HG02610 (cell line): ENCODE measurements at regions not wholly inside any gene's neighbourhood (a gene's known extent, or its start where the extent isn't known, plus 50 kb on each side); places are given as distances from the start of the nearest gene placed in this dataset.
"Not testable (repeated sequence)": the region's sequence is repeated elsewhere in the genome, so short reads cannot be mapped to it uniquely, and the experiment has no call there.

Source experiments
- ATAC-seq: cut with Tn5 transposase; IDR thresholded peaks from one replicate; pipeline ENCODE4 v1.9.1; 2021; ENCODE audit warnings: mild to moderate bottlenecking, moderate library complexity; ENCODE audit not compliant: unreplicated experiment

GRCh38 chr4:103892586-103892985 is 172.8 kb upstream of the TACR3 start:
- ATAC-seq = no peak

GRCh38 chr4:103887191-103887590 is 167.4 kb upstream of the TACR3 start:
- no peak for ATAC-seq

GRCh38 chr4:103885152-103885551 is 165.4 kb upstream of the TACR3 start:
- ATAC-seq = no peak

GRCh38 chr4:103867311-103867710 is 147.5 kb upstream of the TACR3 start:
- no peak for ATAC-seq

GRCh38 chr4:103853627-103854026 is 133.8 kb upstream of the TACR3 start:
- no peak for ATAC-seq

- ATAC-seq = no peak
Observed at GRCh38 chr4:103853146-103853545, 133.4 kb upstream of the TACR3 start.

GRCh38 chr4:103845075-103845474 is 125.3 kb upstream of the TACR3 start:
- ATAC-seq = no peak

GRCh38 chr4:103842637-103843239 is 123.0 kb upstream of the TACR3 start:
- no peak for ATAC-seq

- no peak for ATAC-seq
Observed at GRCh38 chr4:103842076-103842475, 122.3 kb upstream of the TACR3 start.

- not testable (repeated sequence) for ATAC-seq
Observed at GRCh38 chr4:103810308-103810707, 90.5 kb upstream of the TACR3 start.

- ATAC-seq = no peak
Observed at GRCh38 chr4:103802766-103803165, 83.0 kb upstream of the TACR3 start.

GRCh38 chr4:103787057-103787456 is 67.3 kb upstream of the TACR3 start:
- no peak for ATAC-seq

- ATAC-seq = no peak
Observed at GRCh38 chr4:103786593-103786992, 66.8 kb upstream of the TACR3 start.

GRCh38 chr4:103786014-103786413 is 66.2 kb upstream of the TACR3 start:
- peak; percentile 77 for ATAC-seq

GRCh38 chr4:103778221-103778620 is 58.4 kb upstream of the TACR3 start:
- ATAC-seq = no peak

GRCh38 chr4:103774326-103774825 is 54.6 kb upstream of the TACR3 start:
- no peak for ATAC-seq

GRCh38 chr4:103773691-103774231 is 54.0 kb upstream of the TACR3 start:
- ATAC-seq = peak; percentile 51
